A673 (cell line): ENCODE measurements at regions not wholly inside any gene's neighbourhood (a gene's known extent, or its start where the extent isn't known, plus 50 kb on each side); places are given as distances from the start of the nearest gene placed in this dataset.

Experiments used
- BruUV-seq: library from RNA; stranded (reverse); fragments of 400-500 nt; replicated peaks from 2 replicates; lab custom pipeline; 2021; lab: Mats Ljungman, UMichigan
- CTCF ChIA-PET: fragments of 300-600 bp; sonication (Branson Sonifier 250); formaldehyde crosslinking; loops from one replicate; lab custom pipeline; 2022; ENCODE audit warnings: antibody characterized with exemption; lab: Charles Lee
- POLR2A ChIA-PET: fragments of 300-600 bp; sonication (Branson Sonifier 250); formaldehyde crosslinking; loops from one replicate; lab custom pipeline; 2022; ENCODE audit warnings: antibody characterized with exemption; ENCODE audit not compliant: low non-redundant PET; lab: Charles Lee
- DNase-seq: peaks from one replicate; pipeline ENCODE4 v3.0.0-alpha.2; 2015; ENCODE audit warnings: low spot score
- H3K27ac ChIP-seq: fragments of 200-600 bp; sonication (generic); 2 replicates; pipeline ENCODE4 v1.5.1; 2016; ENCODE audit warnings: mixed run types, low read depth, mild to moderate bottlenecking, mixed read lengths, antibody characterized with exemption, low read length; ENCODE audit not compliant: poor library complexity, severe bottlenecking
- H3K27me3 ChIP-seq: fragments of 200-600 bp; sonication (generic); replicated peaks from 2 replicates; pipeline ENCODE4 v1.6.1; 2017; ENCODE audit warnings: mixed run types, low read depth, mild to moderate bottlenecking, mixed read lengths, antibody characterized with exemption, low read length; ENCODE audit not compliant: insufficient read depth, poor library complexity
- H3K36me3 ChIP-seq: fragments of 200-600 bp; sonication (generic); 2 replicates; pipeline ENCODE4 v1.6.1; 2016; ENCODE audit warnings: mixed run types, mild to moderate bottlenecking, mixed read lengths, antibody characterized with exemption, low read length; ENCODE audit not compliant: insufficient read depth, poor library complexity, severe bottlenecking
- H3K4me1 ChIP-seq: fragments of 200-600 bp; sonication (generic); 2 replicates; pipeline ENCODE4 v1.6.1; 2017; ENCODE audit warnings: mixed run types, mild to moderate bottlenecking, mixed read lengths, antibody characterized with exemption, low read length; ENCODE audit not compliant: insufficient read depth, poor library complexity, severe bottlenecking
- H3K4me3 ChIP-seq: fragments of 200-600 bp; sonication (generic); 2 replicates; pipeline ENCODE4 v1.5.1; 2016; ENCODE audit warnings: low read depth, mixed run types, mild to moderate bottlenecking, mixed read lengths, low read length; ENCODE audit not compliant: poor library complexity, severe bottlenecking
- H3K9me3 ChIP-seq: fragments of 200-600 bp; sonication (generic); 2 replicates; pipeline ENCODE4 v1.6.1; 2016; ENCODE audit warnings: mixed run types, low read depth, mild to moderate bottlenecking, mixed read lengths, antibody characterized with exemption, low read length; ENCODE audit not compliant: poor library complexity, severe bottlenecking
- CTCF ChIP-seq: fragments of 300-800, 200-600 bp; sonication (generic); conservative IDR thresholded peaks from 2 replicates; pipeline ENCODE4 v1.5.1; 2017; ENCODE audit warnings: low read depth, mild to moderate bottlenecking, antibody characterized with exemption, low read length, moderate library complexity, mixed read lengths
- EZH2 ChIP-seq: fragments of 200-600 bp; sonication (generic); IDR thresholded peaks from 2 replicates; pipeline ENCODE4 v1.6.1; 2017; ENCODE audit warnings: borderline replicate concordance, low read depth, mild to moderate bottlenecking, mixed read lengths, antibody characterized with exemption, low read length; ENCODE audit not compliant: poor library complexity, severe bottlenecking
- intact Hi-C: fragments of 100-400 bp; cut with micrococcal nuclease; formaldehyde crosslinking; loops from one replicate; pipeline ENCODE4 v1.10.0; 2022; ENCODE audit not compliant: unreplicated experiment

DNA sequence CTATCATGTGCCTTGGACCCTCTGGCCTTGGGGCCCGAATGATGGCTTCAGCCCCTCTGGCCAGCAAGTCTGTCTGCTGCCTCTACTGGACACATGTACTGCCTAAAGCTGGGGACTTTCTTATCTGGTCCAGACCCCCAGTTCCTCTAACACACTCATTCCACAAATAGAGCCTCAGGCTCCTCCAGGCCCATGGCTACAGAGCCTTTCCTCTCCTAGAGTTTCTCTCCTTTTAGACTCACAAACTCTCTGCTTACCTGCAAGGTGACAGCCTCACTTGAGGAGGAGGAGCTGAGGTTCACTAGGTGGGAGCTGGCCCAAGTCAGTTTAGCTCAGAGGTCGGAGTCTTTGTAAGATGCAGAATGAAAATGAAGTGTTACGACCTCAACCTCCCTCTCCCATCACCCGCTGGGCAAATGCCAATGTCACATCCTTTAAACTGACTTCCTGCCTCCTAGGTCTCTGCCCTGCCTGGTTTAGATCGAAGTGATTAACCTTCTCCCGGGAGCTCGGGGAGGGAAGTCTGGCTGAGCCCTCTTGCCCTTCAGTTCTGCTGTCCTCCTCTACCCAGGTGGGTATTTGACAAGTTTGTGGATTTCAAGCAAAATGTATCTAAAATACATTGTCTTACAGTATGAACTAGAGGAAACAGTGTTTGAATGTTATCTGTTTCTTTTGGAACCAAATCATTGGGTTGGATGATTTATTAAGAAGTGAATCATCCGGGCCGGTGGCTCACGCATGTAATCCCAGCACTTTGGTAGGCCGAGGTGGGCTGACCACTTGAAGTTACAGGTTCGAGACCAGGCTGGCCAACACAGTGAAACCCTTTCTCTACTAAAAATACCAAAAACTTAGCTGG, 71.9 kb upstream of the TNS3 start:
- DNase-seq: no peak
- no peak overlapping the region for H3K4me3 ChIP-seq
- BruUV-seq: no TSS peak
- POLR2A ChIA-PET: no interaction called here
- no peaks in the 10 kb centered on the region for H3K36me3 ChIP-seq
- no peak overlapping the region for H3K27ac ChIP-seq
- no peaks in the 10 kb centered on the region for H3K27me3 ChIP-seq
- TF ChIP-seq EZH2: no peak
- TF ChIP-seq CTCF: no peak
- CTCF ChIA-PET: no interaction called here
- no peaks in the 10 kb centered on the region for H3K9me3 ChIP-seq
- no peaks in the 10 kb centered on the region for H3K4me1 ChIP-seq
- intact Hi-C loops: no loop called here

DNA sequence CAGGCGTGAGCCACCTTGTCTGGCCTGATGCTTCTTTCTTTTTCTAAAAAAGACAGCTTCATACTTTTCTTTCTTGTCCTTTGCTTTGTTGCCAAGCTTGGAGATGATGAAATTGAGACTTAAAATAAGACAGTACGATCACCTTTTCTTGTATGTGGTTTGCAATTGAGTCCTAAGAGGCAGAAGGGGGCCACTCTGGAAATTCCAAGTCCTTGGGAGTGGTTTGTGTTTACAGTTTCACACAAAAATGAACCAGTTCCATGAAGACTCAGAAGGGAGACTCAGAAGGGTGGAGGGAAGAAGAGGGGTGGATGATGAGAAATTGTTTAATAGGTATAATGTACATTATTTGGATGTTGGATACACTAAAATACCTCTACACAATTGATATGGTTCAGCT, 70.7 kb upstream of the TNS3 start:
- CTCF ChIA-PET: no interaction called here
- BruUV-seq: no TSS peak
- Histone ChIP-seq H3K27ac (no peak overlapping the region), H3K4me1 (no peaks in the 10 kb centered on the region), H3K4me3 (no peak overlapping the region), H3K9me3 (no peaks in the 10 kb centered on the region), H3K27me3 (no peaks in the 10 kb centered on the region), H3K36me3 (no peaks in the 10 kb centered on the region)
- TF ChIP-seq CTCF: no peak
- no peak for TF ChIP-seq EZH2
- POLR2A ChIA-PET: no interaction called here
- intact Hi-C loops: no loop called here
- DNase-seq: no peak

DNA sequence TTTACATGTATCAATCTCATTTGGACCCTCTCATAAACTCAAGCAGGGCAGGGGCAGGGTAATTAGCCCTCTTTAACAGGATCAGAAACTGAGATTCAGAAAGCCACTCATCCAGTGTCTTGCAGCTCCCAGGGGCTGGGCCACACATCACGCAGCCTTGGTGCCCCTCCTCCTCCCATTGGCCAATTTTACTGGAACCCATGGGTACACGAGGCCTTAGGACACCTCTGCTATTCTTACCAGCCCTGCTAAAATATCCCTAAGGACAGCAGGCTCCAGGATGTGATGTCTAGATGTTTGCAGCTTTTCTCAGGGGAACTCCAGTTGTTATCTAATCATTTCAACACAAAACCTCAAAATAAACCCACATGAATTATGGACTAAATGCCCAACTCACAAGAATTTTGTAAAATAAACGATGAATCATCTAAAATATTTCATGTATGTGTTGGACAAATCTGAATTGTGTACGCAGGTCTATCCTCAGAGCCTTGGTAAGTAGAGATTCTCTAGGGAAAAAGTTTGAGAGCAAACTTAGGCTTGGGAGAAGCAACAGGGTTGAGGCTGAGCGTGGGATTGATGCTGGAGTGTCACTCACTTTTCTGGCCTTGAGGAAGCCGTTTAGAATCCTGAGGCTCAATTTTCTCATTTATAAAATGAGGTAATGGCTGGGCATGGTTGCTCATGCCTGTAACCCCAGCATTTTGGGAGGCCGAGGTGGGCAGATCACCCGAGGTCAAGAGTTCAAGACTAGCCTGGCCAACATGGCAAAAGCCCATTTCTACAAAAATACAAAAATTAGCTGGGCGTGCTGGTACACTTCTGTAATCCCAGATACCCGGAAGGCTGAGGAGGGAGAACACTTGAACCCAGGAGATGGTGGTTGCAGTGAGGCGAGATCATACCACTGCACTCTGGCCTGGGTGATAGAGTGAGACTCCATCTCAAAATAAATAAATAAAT, 69.7 kb upstream of the TNS3 start:
- no peaks in the 10 kb centered on the region for H3K27me3 ChIP-seq
- H3K36me3 ChIP-seq: no peaks in the 10 kb centered on the region
- no peak overlapping the region for H3K27ac ChIP-seq
- H3K4me1 ChIP-seq: no peaks in the 10 kb centered on the region
- no peak for DNase-seq
- no peak overlapping the region for H3K4me3 ChIP-seq
- ChIA-PET CTCF (no interaction called here), POLR2A (no interaction called here)
- H3K9me3 ChIP-seq: no peaks in the 10 kb centered on the region
- TF ChIP-seq EZH2: no peak
- no peak for TF ChIP-seq CTCF
- BruUV-seq: no TSS peak
- intact Hi-C loops: no loop called here
